ENCODE measurements at regions not wholly inside any gene's neighbourhood (a gene's known extent, or its start where the extent isn't known, plus 50 kb on each side); places are given as distances from the start of the nearest gene placed in this dataset.

GRCh38 chr6:154561750-154562149, 51.3 kb upstream of the CNKSR3 start:
- no peak for DNase-seq (ENCODE audit: low read depth)

- no peak for DNase-seq (ENCODE audit: low read depth)
Observed at GRCh38 chr6:154565331-154565730, 54.8 kb upstream of the CNKSR3 start.

DNA sequence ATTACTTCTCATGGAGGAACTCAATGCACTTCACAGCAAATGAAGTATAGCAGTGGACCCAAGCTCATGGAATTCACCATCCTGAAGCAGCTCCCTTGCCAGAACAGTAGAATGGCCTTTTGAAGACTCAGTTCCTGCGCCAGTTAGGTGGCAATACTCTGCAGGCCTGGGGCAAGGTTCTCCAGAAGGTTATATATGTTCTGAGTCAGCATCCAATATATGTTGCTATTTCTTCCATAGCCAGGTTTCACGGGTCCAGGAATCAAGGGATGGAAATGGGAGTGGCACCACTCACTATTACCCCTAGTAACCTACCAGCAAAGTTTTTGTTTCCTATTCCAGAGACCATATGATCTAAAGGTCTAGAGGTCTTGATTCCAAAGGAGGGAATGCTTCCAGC, 56.4 kb upstream of the CNKSR3 start:
- DNase-seq (ENCODE audit: low read depth): no peak

DNA sequence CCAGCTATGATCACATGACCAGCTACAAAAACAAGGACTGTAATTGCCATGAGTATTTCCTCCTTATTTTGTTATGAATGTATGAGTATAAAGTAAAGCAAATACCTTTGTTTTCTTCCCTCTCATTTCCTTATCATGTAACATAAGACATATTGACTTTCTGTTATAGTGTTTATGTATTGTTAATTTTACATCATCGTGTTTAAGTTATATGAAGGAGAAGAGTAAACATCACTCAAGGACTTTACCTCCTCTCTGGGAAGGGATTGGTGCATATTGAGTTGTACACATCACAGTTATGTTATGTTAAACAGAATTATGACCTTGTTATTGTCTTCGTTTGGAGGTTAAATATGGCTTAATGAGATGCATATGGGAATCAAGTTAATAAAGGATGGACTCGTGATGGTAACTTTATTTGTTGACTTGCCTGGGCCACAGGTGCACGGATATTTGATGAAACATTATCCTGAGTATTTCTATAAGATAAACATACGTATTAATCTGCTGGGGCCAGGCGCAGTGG, 57.3 kb upstream of the CNKSR3 start:
- DNase-seq (ENCODE audit: low read depth): no peak

DNA sequence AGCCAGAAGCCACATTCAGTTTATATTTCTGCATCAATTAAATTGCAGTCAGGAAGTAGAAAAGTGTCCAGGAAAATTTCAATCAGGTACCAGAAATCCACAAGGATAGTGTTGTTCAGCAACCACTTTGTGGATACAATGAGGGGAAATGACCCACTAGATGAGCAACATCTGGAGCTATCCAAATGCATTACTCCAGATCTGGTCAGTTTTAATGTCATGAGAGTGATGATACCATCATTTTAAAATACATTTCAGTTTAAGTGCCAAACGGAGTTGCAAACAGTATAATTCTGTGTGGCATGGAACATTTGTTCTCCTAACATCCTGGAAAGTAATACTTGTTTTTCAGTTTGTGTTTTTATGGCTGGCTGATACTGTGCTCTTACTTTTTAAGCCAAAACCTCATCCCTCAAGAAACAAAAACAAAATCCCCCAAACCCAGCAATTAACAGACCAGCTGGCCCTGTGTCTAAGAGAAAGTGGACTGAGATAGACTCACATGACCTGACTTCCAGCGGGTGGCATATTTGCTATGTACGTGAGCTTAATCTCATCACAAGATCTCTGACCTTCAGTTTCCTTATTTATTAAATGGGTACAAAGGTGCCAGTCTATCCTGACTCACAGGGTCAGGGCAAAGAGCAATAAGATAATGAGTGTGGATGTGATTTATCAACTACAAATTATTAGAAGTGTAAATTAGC, 58.8 kb upstream of the CNKSR3 start:
- no peak for DNase-seq (ENCODE audit: low read depth)

DNA sequence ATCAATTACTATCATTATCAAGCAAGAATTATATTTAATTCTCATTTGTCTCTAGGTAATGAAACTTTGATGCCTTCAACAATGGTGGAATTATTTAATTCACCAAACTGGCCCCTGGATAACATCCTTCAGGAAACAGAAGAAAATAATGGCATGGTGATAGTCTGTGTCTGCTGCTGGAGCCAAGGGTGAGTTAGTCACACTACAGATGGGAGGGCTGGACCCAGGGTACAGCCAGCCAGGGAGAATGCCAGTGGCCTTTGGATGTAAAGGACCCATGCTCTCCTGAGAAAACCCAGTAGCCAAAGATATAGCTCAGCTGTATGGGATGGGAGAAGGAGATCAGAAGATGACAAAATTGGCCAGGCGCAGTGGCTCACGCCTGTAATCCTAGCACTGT, 60.0 kb upstream of the CNKSR3 start:
- DNase-seq (ENCODE audit: low read depth): no peak

DNA sequence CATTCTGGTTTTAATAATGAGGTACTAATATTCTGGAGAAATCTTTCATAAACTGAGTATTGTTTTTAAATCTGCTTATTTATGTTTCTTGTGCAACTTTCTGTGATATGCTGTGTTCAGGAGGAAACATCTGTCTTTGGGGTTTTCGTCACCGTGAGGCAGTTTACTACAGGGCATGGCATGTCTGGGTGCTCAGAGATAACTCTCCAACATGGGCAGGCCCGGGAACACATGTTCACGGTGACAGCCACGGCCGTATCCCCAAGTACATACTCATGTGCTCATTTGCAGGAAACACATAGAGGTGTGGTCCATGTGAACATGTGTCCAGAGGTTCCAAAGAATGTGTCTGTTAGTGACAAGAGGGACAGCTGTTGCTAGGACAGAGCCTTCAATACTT, 62.1 kb upstream of the CNKSR3 start:
- DNase-seq (ENCODE audit: low read depth): peak; percentile 9

- no peak for DNase-seq (ENCODE audit: low read depth)
Observed at GRCh38 chr6:154578004-154578559, 67.6 kb upstream of the CNKSR3 start.

DNA sequence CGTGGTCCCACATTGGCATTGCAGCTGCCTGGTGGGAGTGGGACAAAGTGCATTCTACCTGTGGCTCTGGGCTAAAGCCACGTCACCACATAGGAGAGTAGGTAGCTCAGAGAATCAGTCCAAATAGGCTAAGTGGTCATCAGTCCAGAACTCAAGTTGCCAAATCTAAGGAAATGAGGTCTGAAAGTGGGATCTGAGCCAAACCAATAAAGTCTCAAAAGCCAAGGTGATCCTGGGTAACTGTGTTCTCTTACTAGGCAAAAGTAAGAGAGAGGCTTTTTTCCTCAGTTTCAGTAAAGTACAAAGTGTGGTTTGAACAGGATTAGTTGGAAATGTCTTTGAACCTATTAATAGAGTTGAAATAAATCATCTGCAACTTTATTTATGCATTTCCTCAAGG, 68.6 kb upstream of the CNKSR3 start:
- DNase-seq (ENCODE audit: low read depth): no peak

- DNase-seq (ENCODE audit: low read depth): no peak
Observed at GRCh38 chr6:154579485-154579884, 69.0 kb upstream of the CNKSR3 start.

GRCh38 chr6:154580397-154581135, 70.1 kb upstream of the CNKSR3 start:
- no peak for DNase-seq (ENCODE audit: low read depth)

- no peak for DNase-seq (ENCODE audit: low read depth)
Observed at GRCh38 chr6:154582696-154583095, 72.2 kb upstream of the CNKSR3 start.

DNA sequence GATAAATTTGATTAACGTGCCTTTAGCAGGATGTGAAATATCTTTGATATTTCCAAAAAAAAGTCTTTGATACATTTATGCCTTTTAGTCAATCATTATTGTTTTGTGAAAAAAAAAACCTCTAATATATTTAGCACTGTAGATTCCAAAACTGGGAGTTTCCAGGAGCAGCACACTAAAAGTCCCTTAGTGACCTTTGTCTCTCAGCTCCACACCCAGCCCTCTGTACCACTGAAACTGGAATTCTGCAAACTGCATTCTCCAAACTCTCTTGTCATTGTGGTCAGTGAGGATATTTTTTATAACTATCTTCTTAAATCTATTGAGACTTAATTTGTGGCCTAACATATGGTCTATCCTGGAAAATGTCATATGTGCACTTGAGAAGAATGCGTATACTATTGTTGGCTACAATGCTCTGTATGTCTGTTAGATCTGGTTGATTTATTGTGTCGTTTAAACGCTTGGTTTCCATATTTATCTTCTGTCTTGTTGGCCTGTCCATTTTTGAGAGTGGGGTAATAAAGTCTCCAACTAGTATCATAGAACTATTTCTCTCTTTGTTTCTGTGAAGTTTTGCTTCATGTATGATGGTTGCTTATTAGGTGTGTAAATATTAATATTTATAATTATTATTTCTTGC, 73.2 kb upstream of the CNKSR3 start:
- no peak for DNase-seq (ENCODE audit: low read depth)

DNA sequence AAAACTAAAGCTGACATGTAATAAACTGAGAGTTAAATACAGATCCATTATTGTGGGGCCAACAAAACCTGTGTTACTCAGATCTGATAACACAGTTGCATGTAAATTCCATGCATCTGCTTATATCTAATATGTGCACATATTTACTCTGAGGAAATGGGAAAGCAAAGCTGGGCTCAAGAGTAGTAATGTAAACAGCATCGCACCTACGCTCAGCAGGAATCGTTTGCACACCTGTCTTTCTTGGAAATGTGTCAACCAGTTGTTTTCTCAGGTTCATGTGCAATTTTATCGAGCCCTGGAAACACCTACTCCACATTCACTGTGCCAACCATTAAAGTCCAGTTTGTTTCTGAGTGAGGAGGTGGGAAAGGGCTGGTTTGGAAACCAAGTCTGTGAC, 80.3 kb upstream of the CNKSR3 start:
- no peak for DNase-seq (ENCODE audit: low read depth)

- no peak for DNase-seq (ENCODE audit: low read depth)
Observed at GRCh38 chr6:154591234-154591633, 80.7 kb upstream of the CNKSR3 start.

- DNase-seq (ENCODE audit: low read depth): no peak
Observed at GRCh38 chr6:154592199-154592860, 81.8 kb upstream of the CNKSR3 start.

DNA sequence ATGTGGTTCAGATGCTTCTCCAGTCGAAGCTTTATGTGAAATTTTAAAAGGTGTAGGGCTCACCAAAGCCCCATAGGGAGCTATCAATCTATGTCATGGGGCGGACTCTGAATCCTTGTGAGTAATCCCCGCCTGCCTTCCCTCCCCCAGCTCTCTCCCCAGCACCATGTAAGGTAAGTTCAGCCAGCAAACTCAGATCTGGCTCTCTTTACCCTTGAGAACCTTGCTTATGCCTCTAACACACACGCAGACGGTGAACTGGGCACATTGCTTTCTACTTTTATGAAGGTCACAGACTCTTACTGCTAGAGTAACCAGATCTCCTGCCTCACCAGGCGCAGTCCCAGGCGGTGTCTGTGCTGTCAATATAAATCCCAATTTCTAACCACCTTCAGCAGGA, 82.6 kb upstream of the CNKSR3 start:
- no peak for DNase-seq (ENCODE audit: low read depth)

DNA sequence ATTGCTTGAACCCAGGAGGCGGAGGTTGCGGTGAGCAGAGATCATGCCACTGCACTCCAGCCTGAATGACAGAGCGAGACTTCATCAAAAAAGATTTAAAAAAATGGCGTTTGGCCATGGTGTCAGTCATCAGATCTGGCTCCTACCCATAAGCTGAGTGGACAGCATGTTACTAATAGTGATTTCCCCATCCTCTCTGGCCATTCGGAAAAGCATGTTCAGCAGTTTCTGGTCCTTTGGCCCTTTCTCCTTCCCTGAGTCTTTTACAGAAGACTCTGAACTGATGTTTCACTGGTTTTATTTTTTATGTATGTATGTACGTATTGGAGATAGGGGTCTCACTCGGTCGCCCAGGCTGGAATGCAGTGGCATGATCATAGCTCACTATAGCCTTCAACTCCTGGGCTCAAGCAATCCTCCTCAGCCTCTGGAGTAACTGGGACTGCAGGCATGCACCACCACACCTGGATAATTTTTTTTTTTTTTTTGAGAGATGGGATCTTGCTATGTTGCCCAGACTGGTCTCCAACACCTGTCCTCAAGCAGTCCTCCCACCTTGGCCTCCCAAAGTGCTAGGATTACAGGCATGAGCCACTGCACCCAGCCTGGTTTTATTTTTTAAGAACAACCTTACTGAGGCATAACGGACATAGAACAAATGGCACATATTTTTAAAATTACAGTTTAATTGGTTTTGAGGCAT, 84.2 kb upstream of the CNKSR3 start:
- DNase-seq (ENCODE audit: low read depth): peak; percentile 31

DNA sequence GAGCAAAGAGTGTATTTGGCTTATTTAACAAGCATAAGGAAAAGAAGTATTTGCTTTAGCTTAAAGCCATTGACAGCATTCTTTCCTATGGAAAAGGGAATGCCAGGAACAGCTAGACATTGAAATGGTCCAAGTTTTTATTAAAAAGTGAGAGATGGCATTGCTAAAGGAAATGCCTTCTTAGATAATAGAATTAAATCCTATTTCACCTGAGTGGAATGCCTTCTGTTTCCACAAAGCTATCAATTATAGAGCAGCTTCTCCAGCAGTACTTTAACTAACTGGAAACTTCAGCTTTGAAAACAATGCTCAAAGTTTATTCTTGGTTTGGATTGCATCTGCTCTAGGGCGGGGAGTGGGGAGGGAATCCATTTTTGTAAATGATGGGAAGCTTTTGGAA, 85.1 kb upstream of the CNKSR3 start:
- no peak for DNase-seq (ENCODE audit: low read depth)

DNA sequence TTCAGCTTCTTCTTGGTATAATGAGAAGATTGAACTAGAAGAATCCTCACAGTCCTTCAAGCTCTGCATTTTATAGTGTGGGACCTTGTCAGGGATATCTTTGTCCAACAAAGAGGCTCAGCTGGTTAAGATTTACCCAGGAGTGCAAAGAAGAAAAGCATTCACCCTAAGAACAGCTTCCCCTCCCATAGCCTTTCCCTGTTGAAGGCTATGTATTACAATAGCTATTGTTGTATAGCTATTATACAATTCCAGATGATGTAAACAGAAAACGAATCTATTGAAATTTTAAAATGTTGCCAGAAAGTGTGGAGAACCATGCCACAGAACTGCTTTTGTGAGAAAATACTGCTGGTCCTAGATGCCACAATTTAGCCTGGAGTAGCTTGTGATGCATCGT, 85.5 kb upstream of the CNKSR3 start:
- no peak for DNase-seq (ENCODE audit: low read depth)

DNA sequence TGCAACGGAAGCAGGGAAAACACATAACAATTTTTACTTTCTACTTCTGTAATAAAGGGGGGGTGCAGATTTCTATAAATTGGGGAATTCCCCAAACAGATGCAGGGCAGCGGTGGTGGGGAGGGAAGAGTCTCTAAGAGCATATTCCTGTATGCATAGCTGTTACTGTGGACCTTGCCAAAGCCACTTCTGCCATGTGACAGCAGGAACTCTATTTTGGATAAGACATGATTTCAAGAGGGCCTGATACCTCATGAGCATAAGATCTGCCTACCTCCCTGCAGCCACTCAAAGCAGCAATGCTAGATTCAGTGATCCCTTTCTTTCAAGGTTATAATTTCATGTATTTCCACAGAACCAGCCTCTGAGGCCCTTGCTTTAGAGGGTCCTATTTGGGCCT, 86.2 kb upstream of the CNKSR3 start:
- DNase-seq (ENCODE audit: low read depth): no peak

DNA sequence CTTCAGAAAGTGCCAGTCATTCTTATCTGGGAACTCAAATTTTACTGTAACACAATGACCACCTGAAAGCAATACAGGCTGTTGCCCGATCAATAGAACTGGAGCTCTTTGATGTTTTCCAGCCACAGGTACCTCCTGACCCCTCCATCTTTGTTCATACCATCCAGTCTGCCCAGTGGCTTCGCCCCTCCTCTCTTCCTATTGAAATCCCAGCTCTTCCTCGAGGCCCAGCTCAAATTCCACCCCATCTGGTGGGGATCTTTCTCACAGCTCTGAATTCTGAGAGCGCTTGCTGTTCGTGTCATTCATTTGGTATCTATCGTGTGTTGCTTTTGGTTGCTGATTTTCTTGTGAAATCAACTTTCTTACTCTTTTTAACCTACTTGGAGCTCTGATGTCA, 87.9 kb upstream of the CNKSR3 start:
- no peak for DNase-seq (ENCODE audit: low read depth)
